Effector memory CD8-positive, alpha-beta T cell (primary cell): ENCODE measurements at regions not wholly inside any gene's neighbourhood (a gene's known extent, or its start where the extent isn't known, plus 50 kb on each side); places are given as distances from the start of the nearest gene placed in this dataset.

Experiments
- ATAC-seq: fragments of 150-1000 bp; cut with Tn5 transposase; replicated peaks from 2 replicates; pipeline ENCODE4 v1.10.0; 2021; ENCODE audit warnings: mild to moderate bottlenecking, moderate library complexity
- DNase-seq, 3 experiments: peaks; one replicate each; pipeline ENCODE4 v3.0.0; 2021
- H3K27ac Mint-ChIP-seq, 2 donors: one replicate each; pipeline ENCODE4 v1.8.0; 2022; ENCODE audit warnings: mild to moderate bottlenecking in 2 of 2, mixed read lengths in 2 of 2, moderate library complexity in 2 of 2
- H3K27me3 Mint-ChIP-seq, 2 donors: one replicate each; pipeline ENCODE4 v1.8.0; 2022; ENCODE audit warnings: mixed read lengths in 2 of 2
- H3K36me3 Mint-ChIP-seq: one replicate; pipeline ENCODE4 v1.8.0; 2022; ENCODE audit warnings: mild to moderate bottlenecking, moderate library complexity, mixed read lengths; ENCODE audit not compliant: insufficient read depth
- H3K4me1 Mint-ChIP-seq, 2 donors: one replicate each; pipeline ENCODE4 v1.8.0; 2022; ENCODE audit warnings: low read depth in 2 of 2, mixed read lengths in 2 of 2
- H3K4me3 Mint-ChIP-seq, 2 donors: one replicate each; pipeline ENCODE4 v1.8.0; 2022; ENCODE audit warnings: mild to moderate bottlenecking in 2 of 2, mixed read lengths in 2 of 2, moderate library complexity in 2 of 2
- H3K9me3 Mint-ChIP-seq, 2 donors: one replicate each; pipeline ENCODE4 v1.8.0; 2022; ENCODE audit warnings: mixed read lengths in 2 of 2

GRCh38 chr7:145643981-145644380, 472.6 kb upstream of the CNTNAP2 start:
- ATAC-seq (no peak), DNase-seq (no peak)
- peaks cover 6 to 32% of the 10 kb centered on the region in 2 donors for H3K9me3 Mint-ChIP-seq
- no peaks in the 10 kb centered on the region for H3K36me3 Mint-ChIP-seq
- H3K27me3 Mint-ChIP-seq = no peaks in the 10 kb centered on the region
- H3K4me1 Mint-ChIP-seq = no peaks in the 10 kb centered on the region
- H3K27ac Mint-ChIP-seq = no peak overlapping the region
- H3K4me3 Mint-ChIP-seq = no peak overlapping the region

GRCh38 chr7:145633513-145633912, 483.1 kb upstream of the CNTNAP2 start:
- H3K27me3 Mint-ChIP-seq = no peaks in the 10 kb centered on the region
- ATAC-seq (no peak), DNase-seq (no peak)
- no peaks in the 10 kb centered on the region for H3K4me1 Mint-ChIP-seq
- no peak overlapping the region for H3K4me3 Mint-ChIP-seq
- no peaks in the 10 kb centered on the region for H3K36me3 Mint-ChIP-seq
- no peak overlapping the region for H3K27ac Mint-ChIP-seq
- peaks cover 7 to 9% of the 10 kb centered on the region in 2 donors for H3K9me3 Mint-ChIP-seq

GRCh38 chr7:145624618-145625017, 492.0 kb upstream of the CNTNAP2 start:
- Mint-ChIP-seq H3K9me3 (peaks cover 10 to 19% of the 10 kb centered on the region in 2 donors), H3K27ac (no peak overlapping the region), H3K4me3 (no peak overlapping the region), H3K4me1 (no peaks in the 10 kb centered on the region), H3K27me3 (no peaks in the 10 kb centered on the region), H3K36me3 (no peaks in the 10 kb centered on the region)
- DNase-seq (no peak), ATAC-seq (no peak)

- no peak overlapping the region for H3K27ac Mint-ChIP-seq
- no peaks in the 10 kb centered on the region for H3K27me3 Mint-ChIP-seq
- H3K4me1 Mint-ChIP-seq = no peaks in the 10 kb centered on the region
- peaks cover 3 to 19% of the 10 kb centered on the region in 2 donors for H3K9me3 Mint-ChIP-seq
- no peak overlapping the region for H3K4me3 Mint-ChIP-seq
- H3K36me3 Mint-ChIP-seq = no peaks in the 10 kb centered on the region
- ATAC-seq = no peak
- no peak for DNase-seq
Measured at GRCh38 chr7:145605963-145606362, 510.6 kb upstream of the CNTNAP2 start.

DNA sequence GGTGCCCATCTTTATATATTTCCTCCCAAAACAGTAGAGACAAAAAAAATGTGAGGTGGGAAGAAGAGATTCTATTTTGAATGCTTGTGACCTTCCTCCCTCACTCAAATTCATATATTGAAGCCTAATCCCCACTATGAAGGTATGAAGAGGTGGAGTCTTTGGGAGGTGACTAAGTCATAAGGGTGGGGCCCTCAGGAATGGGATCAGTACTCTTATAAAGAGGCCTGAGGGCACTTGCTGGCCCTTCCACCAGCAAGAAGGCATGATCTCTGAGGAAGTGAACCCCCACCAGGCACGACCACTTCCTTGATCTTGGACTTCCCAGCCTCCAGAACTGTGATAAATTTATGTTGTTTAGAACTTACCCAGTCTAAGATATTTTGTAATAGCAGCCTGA, 517.2 kb upstream of the CNTNAP2 start:
- H3K27me3 Mint-ChIP-seq = no peaks in the 10 kb centered on the region
- H3K4me1 Mint-ChIP-seq = no peaks in the 10 kb centered on the region
- no peaks in the 10 kb centered on the region for H3K36me3 Mint-ChIP-seq
- H3K9me3 Mint-ChIP-seq = peaks cover 2 to 26% of the 10 kb centered on the region in 2 donors
- no peak overlapping the region for H3K27ac Mint-ChIP-seq
- H3K4me3 Mint-ChIP-seq = no peak overlapping the region
- no peak for ATAC-seq
- no peak for DNase-seq

GRCh38 chr7:145584401-145584800, 532.2 kb upstream of the CNTNAP2 start:
- Mint-ChIP-seq H3K9me3 (peaks cover 5 to 12% of the 10 kb centered on the region in 2 donors), H3K27ac (no peak overlapping the region), H3K36me3 (no peaks in the 10 kb centered on the region), H3K27me3 (no peaks in the 10 kb centered on the region), H3K4me1 (no peaks in the 10 kb centered on the region), H3K4me3 (no peak overlapping the region)
- DNase-seq (no peak), ATAC-seq (no peak)

DNA sequence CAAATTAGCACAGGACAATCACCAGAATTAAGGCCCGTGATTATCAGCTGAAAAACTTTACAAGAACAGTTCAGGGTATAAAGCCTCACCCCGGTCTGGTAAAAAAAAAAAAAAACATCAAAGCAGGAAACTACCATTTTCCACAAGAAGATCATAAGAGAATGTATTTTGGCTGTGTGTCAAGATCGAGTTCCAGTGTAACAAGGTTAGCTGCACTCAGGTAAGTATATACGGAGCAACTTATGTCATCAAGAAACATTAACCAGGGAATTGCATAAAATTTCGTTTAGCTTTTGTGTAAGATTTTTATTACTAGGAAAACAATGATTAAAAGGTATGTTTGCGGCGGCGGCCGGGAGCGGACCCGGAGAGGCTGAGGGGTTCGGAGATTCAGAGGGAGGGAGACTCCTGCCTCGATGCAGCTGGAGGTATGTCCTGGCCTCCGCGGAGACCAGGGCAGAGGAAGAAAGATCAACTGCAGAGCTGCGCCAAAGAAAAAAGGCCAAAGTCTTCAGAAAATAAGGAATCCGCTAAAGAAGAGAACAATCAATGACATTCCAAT, 533.8 kb upstream of the CNTNAP2 start:
- ATAC-seq (no peak), DNase-seq (no peak)
- Mint-ChIP-seq H3K27ac (no peak overlapping the region), H3K36me3 (no peaks in the 10 kb centered on the region), H3K9me3 (peaks cover 3 to 8% of the 10 kb centered on the region in 2 donors), H3K4me1 (no peaks in the 10 kb centered on the region), H3K27me3 (no peaks in the 10 kb centered on the region), H3K4me3 (no peak overlapping the region)

- Mint-ChIP-seq H3K4me3 (no peak overlapping the region), H3K9me3 (peaks cover 0 to 6% of the 10 kb centered on the region in 2 donors)
- no peak for ATAC-seq
Measured at GRCh38 chr7:145557805-145558204, 558.8 kb upstream of the CNTNAP2 start.

GRCh38 chr7:145543242-145543641, 573.4 kb upstream of the CNTNAP2 start:
- DNase-seq = no peak
- ATAC-seq = no peak
- Mint-ChIP-seq H3K36me3 (no peaks in the 10 kb centered on the region), H3K4me3 (no peak overlapping the region), H3K27ac (no peak overlapping the region), H3K4me1 (no peaks in the 10 kb centered on the region), H3K27me3 (no peaks in the 10 kb centered on the region), H3K9me3 (peaks cover 3 to 14% of the 10 kb centered on the region in 2 donors)

More at GRCh38 chr7:145557805-145558204, 558.8 kb upstream of the CNTNAP2 start:
- H3K27ac Mint-ChIP-seq = no peak overlapping the region
- no peak for DNase-seq
- H3K4me1 Mint-ChIP-seq = no peaks in the 10 kb centered on the region
- no peaks in the 10 kb centered on the region for H3K27me3 Mint-ChIP-seq
- H3K36me3 Mint-ChIP-seq = no peaks in the 10 kb centered on the region

GRCh38 chr7:145539910-145540309, 576.7 kb upstream of the CNTNAP2 start:
- no peak overlapping the region for H3K27ac Mint-ChIP-seq
- DNase-seq = no peak
- H3K4me3 Mint-ChIP-seq = no peak overlapping the region
- ATAC-seq = no peak
- no peaks in the 10 kb centered on the region for H3K4me1 Mint-ChIP-seq
- no peaks in the 10 kb centered on the region for H3K27me3 Mint-ChIP-seq
- no peaks in the 10 kb centered on the region for H3K36me3 Mint-ChIP-seq
- peaks cover 3 to 6% of the 10 kb centered on the region in 2 donors for H3K9me3 Mint-ChIP-seq

DNA sequence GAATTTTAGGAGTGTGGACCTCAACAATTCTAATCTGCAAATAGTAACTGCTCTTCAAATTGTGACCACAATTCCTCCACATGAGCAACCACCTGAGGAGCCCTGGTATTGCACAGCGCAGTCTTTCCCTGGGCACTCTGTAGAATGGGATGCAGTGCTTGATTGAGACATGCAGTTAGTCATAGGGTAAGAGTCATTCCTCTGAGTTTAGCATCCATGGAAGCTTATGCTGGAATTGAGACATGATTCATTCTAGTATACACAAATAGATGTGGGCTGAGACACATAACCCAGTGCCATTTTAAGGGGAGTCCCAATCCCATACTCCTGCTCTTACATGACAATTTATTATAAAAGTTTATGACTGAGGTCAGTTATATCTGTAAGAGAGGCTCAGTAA, 582.3 kb upstream of the CNTNAP2 start:
- H3K4me3 Mint-ChIP-seq = no peak overlapping the region
- no peak for ATAC-seq
- H3K27ac Mint-ChIP-seq = no peak overlapping the region
- DNase-seq = no peak
- no peaks in the 10 kb centered on the region for H3K36me3 Mint-ChIP-seq
- H3K4me1 Mint-ChIP-seq = no peaks in the 10 kb centered on the region
- no peaks in the 10 kb centered on the region for H3K27me3 Mint-ChIP-seq
- peaks cover 5 to 7% of the 10 kb centered on the region in 2 donors for H3K9me3 Mint-ChIP-seq

DNA sequence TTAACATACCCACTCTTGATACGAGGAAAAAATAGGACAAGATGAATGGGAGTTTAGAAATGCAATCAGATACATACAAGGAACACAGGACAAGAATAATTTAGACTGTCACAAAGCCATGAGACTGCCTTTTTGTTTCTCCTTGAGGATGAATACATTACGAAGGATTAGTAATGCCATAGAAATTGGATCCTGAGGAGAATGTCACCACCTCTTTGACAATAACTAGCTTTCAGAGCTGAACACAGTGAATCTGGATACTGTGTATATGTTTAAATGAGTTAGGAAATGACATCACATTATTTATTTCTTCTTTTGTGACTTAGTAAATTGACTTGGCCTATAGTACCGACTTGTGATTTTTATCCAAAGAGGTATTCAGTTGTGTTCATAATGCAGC, 596.3 kb upstream of the CNTNAP2 start:
- Mint-ChIP-seq H3K36me3 (no peaks in the 10 kb centered on the region), H3K27me3 (no peaks in the 10 kb centered on the region), H3K27ac (no peak overlapping the region), H3K4me1 (no peaks in the 10 kb centered on the region), H3K9me3 (peaks cover 0 to 8% of the 10 kb centered on the region in 2 donors), H3K4me3 (no peak overlapping the region)
- DNase-seq (no peak), ATAC-seq (no peak)

GRCh38 chr7:145511004-145511403, 605.6 kb upstream of the CNTNAP2 start:
- no peak for ATAC-seq
- Mint-ChIP-seq H3K9me3 (peaks cover 0 to 11% of the 10 kb centered on the region in 2 donors), H3K4me1 (no peaks in the 10 kb centered on the region), H3K27ac (no peak overlapping the region), H3K4me3 (no peak overlapping the region), H3K27me3 (no peaks in the 10 kb centered on the region), H3K36me3 (no peaks in the 10 kb centered on the region)
- DNase-seq = no peak

GRCh38 chr7:145497911-145498525, 618.6 kb upstream of the CNTNAP2 start:
- no peaks in the 10 kb centered on the region for H3K4me1 Mint-ChIP-seq
- DNase-seq = no peak
- no peak overlapping the region for H3K4me3 Mint-ChIP-seq
- H3K36me3 Mint-ChIP-seq = no peaks in the 10 kb centered on the region
- H3K27ac Mint-ChIP-seq = no peak overlapping the region
- H3K27me3 Mint-ChIP-seq = no peaks in the 10 kb centered on the region
- ATAC-seq = no peak
- H3K9me3 Mint-ChIP-seq = peaks cover 5 to 27% of the 10 kb centered on the region in 2 donors
